ENCODE measurements at regions not wholly inside any gene's neighbourhood (a gene's known extent, or its start where the extent isn't known, plus 50 kb on each side); places are given as distances from the start of the nearest gene placed in this dataset.

- no peak overlapping the region for H3K9ac ChIP-seq (ENCODE audit: low read length)
These were observed 80.3 kb downstream of the THNSL2 start for GRCh38 chr2:88250404-88250803.

GRCh38 chr2:88248280-88248828 lies 78.2 kb downstream of the THNSL2 start:
- TF ChIP-seq EZH2 (IDR thresholded peaks at IDR 0.05; ENCODE audit: borderline replicate concordance, insufficient read depth, low read length, poor library complexity, severe bottlenecking) (no peak), SMC3 (conservative IDR thresholded peaks at IDR 0.05; ENCODE audit: poor library complexity) (no peak)
- H3K36me3 ChIP-seq (ENCODE audit: insufficient read depth, low read length), result no peaks in the 10 kb centered on the region
- H3F3A ChIP-seq (ENCODE audit: insufficient read depth, low read length, poor library complexity, severe bottlenecking), result no peaks in the 10 kb centered on the region
- H4K20me1 ChIP-seq (ENCODE audit: insufficient read depth), result no peaks in the 10 kb centered on the region
- no peaks in the 10 kb centered on the region for H3K9me3 ChIP-seq (ENCODE audit: low read length)
- no peak overlapping the region for H3K27ac ChIP-seq (ENCODE audit: low read length)
- no peaks in the 10 kb centered on the region for H3K27me3 ChIP-seq (ENCODE audit: insufficient read depth, low read depth, low read length)
- no peak overlapping the region for H3K4me2 ChIP-seq (ENCODE audit: low read length)
- no peaks in the 10 kb centered on the region for H3K9me2 ChIP-seq (ENCODE audit: insufficient read depth, low read length)
- H3K9ac ChIP-seq (ENCODE audit: low read length), result no peak overlapping the region
- no peaks in the 10 kb centered on the region for H3K79me2 ChIP-seq (replicated peaks; ENCODE audit: insufficient read depth, low read length)
- no peak overlapping the region for H2AFZ ChIP-seq (ENCODE audit: low read depth, low read length)
- no peak overlapping the region for H3K4me3 ChIP-seq (ENCODE audit: low read length)

More at GRCh38 chr2:88250404-88250803, 80.3 kb downstream of the THNSL2 start:
- H3K79me2 ChIP-seq (replicated peaks; ENCODE audit: insufficient read depth, low read length), result no peaks in the 10 kb centered on the region
- H3K27ac ChIP-seq (ENCODE audit: low read length), result no peak overlapping the region
- H2AFZ ChIP-seq (ENCODE audit: low read depth, low read length), result no peak overlapping the region
- H3F3A ChIP-seq (ENCODE audit: insufficient read depth, low read length, poor library complexity, severe bottlenecking), result no peaks in the 10 kb centered on the region
- no peaks in the 10 kb centered on the region for H4K20me1 ChIP-seq (ENCODE audit: insufficient read depth)
- no peak overlapping the region for H3K4me2 ChIP-seq (ENCODE audit: low read length)
- no peaks in the 10 kb centered on the region for H3K36me3 ChIP-seq (ENCODE audit: insufficient read depth, low read length)
- no peak for TF ChIP-seq CTCF (IDR thresholded peaks at IDR 0.05; ENCODE audit: poor library complexity, severe bottlenecking)
- no peak for TF ChIP-seq TAF1 (IDR thresholded peaks at IDR 0.05; ENCODE audit: low read depth)
- no peak for TF ChIP-seq POLR2AphosphoS5 (IDR thresholded peaks at IDR 0.05)
- no peak for TF ChIP-seq REST (IDR thresholded peaks at IDR 0.05; ENCODE audit: borderline replicate concordance)
- no peak for TF ChIP-seq MXI1 (conservative IDR thresholded peaks at IDR 0.05; ENCODE audit: poor library complexity, severe bottlenecking)
- no peak for TF ChIP-seq EZH2 (IDR thresholded peaks at IDR 0.05; ENCODE audit: borderline replicate concordance, insufficient read depth, low read length, poor library complexity, severe bottlenecking)
- TF ChIP-seq EP300 (conservative IDR thresholded peaks at IDR 0.05; ENCODE audit: poor library complexity, severe bottlenecking), result no peak
- no peak overlapping the region for H3K4me3 ChIP-seq (ENCODE audit: low read length)
- H3K27me3 ChIP-seq (ENCODE audit: insufficient read depth, low read depth, low read length), result no peaks in the 10 kb centered on the region
- no peaks in the 10 kb centered on the region for H3K9me3 ChIP-seq (ENCODE audit: low read length)
- H3K9me2 ChIP-seq (ENCODE audit: insufficient read depth, low read length), result no peaks in the 10 kb centered on the region

- H3K36me3 ChIP-seq (ENCODE audit: insufficient read depth, low read length), result no peaks in the 10 kb centered on the region
- H3K27me3 ChIP-seq (ENCODE audit: insufficient read depth, low read depth, low read length), result no peaks in the 10 kb centered on the region
- H2AFZ ChIP-seq (ENCODE audit: low read depth, low read length), result no peak overlapping the region
- H3K9me2 ChIP-seq (ENCODE audit: insufficient read depth, low read length), result no peaks in the 10 kb centered on the region
- H3K4me2 ChIP-seq (ENCODE audit: low read length), result no peak overlapping the region
- no peaks in the 10 kb centered on the region for H4K20me1 ChIP-seq (ENCODE audit: insufficient read depth)
- H3F3A ChIP-seq (ENCODE audit: insufficient read depth, low read length, poor library complexity, severe bottlenecking), result no peaks in the 10 kb centered on the region
- TF ChIP-seq REST (IDR thresholded peaks at IDR 0.05; ENCODE audit: borderline replicate concordance), result no peak
- TF ChIP-seq SMC3 (conservative IDR thresholded peaks at IDR 0.05; ENCODE audit: poor library complexity), result no peak
- no peak for TF ChIP-seq RAD21 (conservative IDR thresholded peaks at IDR 0.05)
- TF ChIP-seq TAF1 (IDR thresholded peaks at IDR 0.05; ENCODE audit: low read depth), result no peak
- no peak for TF ChIP-seq CTCF (IDR thresholded peaks at IDR 0.05; ENCODE audit: poor library complexity, severe bottlenecking)
- no peak for TF ChIP-seq EZH2 (IDR thresholded peaks at IDR 0.05; ENCODE audit: borderline replicate concordance, insufficient read depth, low read length, poor library complexity, severe bottlenecking)
- TF ChIP-seq EP300 (conservative IDR thresholded peaks at IDR 0.05; ENCODE audit: poor library complexity, severe bottlenecking), result no peak
- TF ChIP-seq POLR2AphosphoS5 (IDR thresholded peaks at IDR 0.05), result no peak
- TF ChIP-seq MXI1 (conservative IDR thresholded peaks at IDR 0.05; ENCODE audit: poor library complexity, severe bottlenecking), result no peak
- H3K9me3 ChIP-seq (ENCODE audit: low read length), result no peaks in the 10 kb centered on the region
- H3K27ac ChIP-seq (ENCODE audit: low read length), result no peak overlapping the region
- no peaks in the 10 kb centered on the region for H3K79me2 ChIP-seq (replicated peaks; ENCODE audit: insufficient read depth, low read length)
- no peak overlapping the region for H3K4me3 ChIP-seq (ENCODE audit: low read length)
- H3K9ac ChIP-seq (ENCODE audit: low read length), result no peak overlapping the region
These were observed 77.4 kb downstream of the THNSL2 start for GRCh38 chr2:88247531-88247930.
